Mesodermal cell (in vitro differentiated cells): ENCODE measurements at regions not wholly inside any gene's neighbourhood (a gene's known extent, or its start where the extent isn't known, plus 50 kb on each side); places are given as distances from the start of the nearest gene placed in this dataset.
A peak's percentile ranks its signal among the peaks of the same experiment; 100 is the strongest.
"Not testable (repeated sequence)": the region's sequence is repeated elsewhere in the genome, so short reads cannot be mapped to it uniquely, and the experiment has no call there.

Experiments used
- H3K27ac ChIP-seq: 2 replicates; pipeline ENCODE4 v1.7.0; 2013; ENCODE audit warnings: mild to moderate bottlenecking, low read depth, low read length, moderate library complexity; ENCODE audit not compliant: severe bottlenecking
- H3K36me3 ChIP-seq: 2 replicates; pipeline ENCODE4 v1.7.1; 2013; ENCODE audit warnings: mild to moderate bottlenecking, low read length, moderate library complexity; ENCODE audit not compliant: control insufficient read depth, insufficient read depth
- H3K4me1 ChIP-seq: one replicate; pipeline ENCODE4 v1.7.1; 2013; ENCODE audit warnings: mild to moderate bottlenecking, low read length; ENCODE audit not compliant: insufficient read depth, control insufficient read depth, poor library complexity, severe bottlenecking
- H3K4me3 ChIP-seq: 2 replicates; pipeline ENCODE4 v1.7.0; 2013; ENCODE audit warnings: low read length, control low read depth, mild to moderate bottlenecking; ENCODE audit not compliant: insufficient read depth, poor library complexity, severe bottlenecking; ENCODE audit errors: extremely low read depth
- H3K9me3 ChIP-seq: 2 replicates; pipeline ENCODE4 v1.7.1; 2013; ENCODE audit warnings: mild to moderate bottlenecking, low read length, moderate library complexity; ENCODE audit not compliant: control insufficient read depth
- whole genome bisulfite sequencing, 2 experiments: methylation state at CpG; one replicate each; pipeline ENCODE4 v1.1.5; 2013; ENCODE audit warnings: missing lambda C conversion rate in 2 of 2; ENCODE audit not compliant: insufficient coverage in 2 of 2; 5-methylcytosine and 5-hydroxymethylcytosine counted together

GRCh38 chr18:1530650-1531049 is 626.0 kb downstream of the ADCYAP1 start:
- Histone ChIP-seq H3K9me3 (no peaks in the 10 kb centered on the region), H3K4me1 (peaks cover 4% of the 10 kb centered on the region), H3K27ac (no peak overlapping the region), H3K36me3 (no peaks in the 10 kb centered on the region), H3K4me3 (no peak overlapping the region)

- no peak overlapping the region for H3K27ac ChIP-seq
- no CpG with 5 or more reads among the region's 2 CpGs for WGBS, 2 experiments
- no peak overlapping the region for H3K4me3 ChIP-seq
- no peaks in the 10 kb centered on the region for H3K36me3 ChIP-seq
- H3K4me1 ChIP-seq, result no peaks in the 10 kb centered on the region
- H3K9me3 ChIP-seq, result no peaks in the 10 kb centered on the region
Observed at GRCh38 chr18:1539276-1539675, 634.6 kb downstream of the ADCYAP1 start.

GRCh38 chr18:1541478-1541877 is 636.8 kb downstream of the ADCYAP1 start:
- H3K9me3 ChIP-seq, result no peaks in the 10 kb centered on the region
- no peak overlapping the region for H3K4me3 ChIP-seq
- H3K36me3 ChIP-seq, result no peaks in the 10 kb centered on the region
- no peak overlapping the region for H3K27ac ChIP-seq
- no peaks in the 10 kb centered on the region for H3K4me1 ChIP-seq
- WGBS, 2 experiments, result 83 to 93% methylated on average over 4 to 6 of the region's 8 CpGs

- WGBS, 2 experiments, result no CpG with 5 or more reads among the region's 2 CpGs
- Histone ChIP-seq H3K36me3 (no peaks in the 10 kb centered on the region), H3K4me1 (no peaks in the 10 kb centered on the region)
Observed at GRCh38 chr18:1542230-1542774, 637.6 kb downstream of the ADCYAP1 start.

GRCh38 chr18:1544016-1544415 is 639.3 kb downstream of the ADCYAP1 start:
- H3K4me3 ChIP-seq, result no peak overlapping the region
- H3K4me1 ChIP-seq, result no peaks in the 10 kb centered on the region
- no peak overlapping the region for H3K27ac ChIP-seq
- no peaks in the 10 kb centered on the region for H3K9me3 ChIP-seq
- H3K36me3 ChIP-seq, result no peaks in the 10 kb centered on the region
- 76 to 87% methylated on average over 3 of the region's 3 CpGs for WGBS, 2 experiments

More at GRCh38 chr18:1542230-1542774, 637.6 kb downstream of the ADCYAP1 start:
- Histone ChIP-seq H3K4me3 (no peak overlapping the region), H3K9me3 (no peaks in the 10 kb centered on the region), H3K27ac (no peak overlapping the region)

GRCh38 chr18:1557711-1558110 is 653.0 kb downstream of the ADCYAP1 start:
- not testable (repeated sequence) for H3K4me3 ChIP-seq, H3K27ac ChIP-seq, H3K36me3 ChIP-seq, H3K4me1 ChIP-seq, H3K9me3 ChIP-seq
- no CpG with 5 or more reads among the region's 1 CpG for WGBS, 2 experiments

GRCh38 chr18:1559563-1559962 is 654.9 kb downstream of the ADCYAP1 start:
- WGBS, 2 experiments, result 75 to 100% methylated on average over 1 of the region's 3 CpGs
- Histone ChIP-seq H3K4me1 (no peaks in the 10 kb centered on the region), H3K4me3 (no peak overlapping the region), H3K27ac (no peak overlapping the region), H3K36me3 (no peaks in the 10 kb centered on the region), H3K9me3 (no peaks in the 10 kb centered on the region)

- WGBS, 2 experiments, result 71 to 100% methylated on average over 1 to 2 of the region's 3 CpGs
- H3K9me3 ChIP-seq, result no peaks in the 10 kb centered on the region
- H3K36me3 ChIP-seq, result no peaks in the 10 kb centered on the region
- no peaks in the 10 kb centered on the region for H3K4me1 ChIP-seq
- no peak overlapping the region for H3K4me3 ChIP-seq
- H3K27ac ChIP-seq, result no peak overlapping the region
Observed at GRCh38 chr18:1564793-1565192, 660.1 kb downstream of the ADCYAP1 start.

GRCh38 chr18:1571206-1571605 is 666.5 kb downstream of the ADCYAP1 start:
- Histone ChIP-seq H3K9me3 (no peaks in the 10 kb centered on the region), H3K36me3 (no peaks in the 10 kb centered on the region), H3K4me1 (no peaks in the 10 kb centered on the region), H3K27ac (no peak overlapping the region), H3K4me3 (no peak overlapping the region)
- 93 to 100% methylated on average over 1 to 2 of the region's 2 CpGs for WGBS, 2 experiments

GRCh38 chr18:1573732-1574131 is 669.1 kb downstream of the ADCYAP1 start:
- H3K36me3 ChIP-seq, result no peaks in the 10 kb centered on the region
- no peaks in the 10 kb centered on the region for H3K9me3 ChIP-seq
- peak overlapping the region; percentile 73 for H3K27ac ChIP-seq
- H3K4me3 ChIP-seq, result no peak overlapping the region
- 60 to 94% methylated on average over 1 to 2 of the region's 5 CpGs for WGBS, 2 experiments
- no peaks in the 10 kb centered on the region for H3K4me1 ChIP-seq

- no peaks in the 10 kb centered on the region for H3K36me3 ChIP-seq
- no CpG with 5 or more reads among the region's 3 CpGs for WGBS, 2 experiments
- no peak overlapping the region for H3K4me3 ChIP-seq
- no peaks in the 10 kb centered on the region for H3K9me3 ChIP-seq
- H3K27ac ChIP-seq, result no peak overlapping the region
- H3K4me1 ChIP-seq, result no peaks in the 10 kb centered on the region
Observed at GRCh38 chr18:1575084-1575483, 670.4 kb downstream of the ADCYAP1 start.
